ENCODE measurements at regions not wholly inside any gene's neighbourhood (a gene's known extent, or its start where the extent isn't known, plus 50 kb on each side); places are given as distances from the start of the nearest gene placed in this dataset.

GRCh38 chr21:41655259-41655658, 111.6 kb downstream of the RIPK4 start:
- H3K4me1 ChIP-seq (ENCODE audit: low read depth), result no peaks in the 10 kb centered on the region
- TF ChIP-seq CTCF (IDR thresholded peaks at IDR 0.05; ENCODE audit: low read depth, low read length), result no peak
- no peaks in the 10 kb centered on the region for H3K9me3 ChIP-seq (ENCODE audit: low read depth)
- H3K27ac ChIP-seq, result no peak overlapping the region
- H3K27me3 ChIP-seq, result no peaks in the 10 kb centered on the region
- no peak for DNase-seq (ENCODE audit: low read depth in 1 of 2, low spot score in 1 of 2)
- H3K4me3 ChIP-seq, result no peak overlapping the region
- no peaks in the 10 kb centered on the region for H3K36me3 ChIP-seq

GRCh38 chr21:41653954-41654491, 112.8 kb downstream of the RIPK4 start:
- no peak for TF ChIP-seq CTCF (IDR thresholded peaks at IDR 0.05; ENCODE audit: low read depth, low read length)
- H3K4me1 ChIP-seq (ENCODE audit: low read depth), result no peaks in the 10 kb centered on the region
- peak in 1 of 2 donors; percentile 91 for DNase-seq (ENCODE audit: low read depth in 1 of 2, low spot score in 1 of 2)
- no peaks in the 10 kb centered on the region for H3K36me3 ChIP-seq
- H3K27me3 ChIP-seq, result no peaks in the 10 kb centered on the region
- no peaks in the 10 kb centered on the region for H3K9me3 ChIP-seq (ENCODE audit: low read depth)
- no peak overlapping the region for H3K27ac ChIP-seq
- no peak overlapping the region for H3K4me3 ChIP-seq

GRCh38 chr21:41653243-41653953, 113.5 kb downstream of the RIPK4 start:
- TF ChIP-seq CTCF (IDR thresholded peaks at IDR 0.05; ENCODE audit: low read depth, low read length), result no peak
- H3K27me3 ChIP-seq, result no peaks in the 10 kb centered on the region
- no peaks in the 10 kb centered on the region for H3K4me1 ChIP-seq (ENCODE audit: low read depth)
- no peak overlapping the region for H3K4me3 ChIP-seq
- no peaks in the 10 kb centered on the region for H3K9me3 ChIP-seq (ENCODE audit: low read depth)
- H3K36me3 ChIP-seq, result no peaks in the 10 kb centered on the region
- no peak overlapping the region for H3K27ac ChIP-seq
- DNase-seq (ENCODE audit: low read depth in 1 of 2, low spot score in 1 of 2), result no peak

- no peaks in the 10 kb centered on the region for H3K4me1 ChIP-seq (ENCODE audit: low read depth)
- no peak for DNase-seq (ENCODE audit: low read depth in 1 of 2, low spot score in 1 of 2)
- no peaks in the 10 kb centered on the region for H3K27me3 ChIP-seq
- H3K9me3 ChIP-seq (ENCODE audit: low read depth), result no peaks in the 10 kb centered on the region
- no peak overlapping the region for H3K27ac ChIP-seq
- TF ChIP-seq CTCF (IDR thresholded peaks at IDR 0.05; ENCODE audit: low read depth, low read length), result no peak
- H3K4me3 ChIP-seq, result no peak overlapping the region
- H3K36me3 ChIP-seq, result no peaks in the 10 kb centered on the region
These were observed 115.0 kb downstream of the RIPK4 start for GRCh38 chr21:41651830-41652229.

GRCh38 chr21:41651406-41651805, 115.4 kb downstream of the RIPK4 start:
- no peak for TF ChIP-seq CTCF (IDR thresholded peaks at IDR 0.05; ENCODE audit: low read depth, low read length)
- Histone ChIP-seq H3K27ac (no peak overlapping the region), H3K9me3 (ENCODE audit: low read depth) (no peaks in the 10 kb centered on the region), H3K36me3 (no peaks in the 10 kb centered on the region), H3K4me3 (no peak overlapping the region), H3K27me3 (no peaks in the 10 kb centered on the region), H3K4me1 (ENCODE audit: low read depth) (no peaks in the 10 kb centered on the region)
- DNase-seq (ENCODE audit: low read depth in 1 of 2, low spot score in 1 of 2), result no peak

All from cardiac muscle cell (in vitro differentiated cells and primary cell).